ENCODE measurements at regions not wholly inside any gene's neighbourhood (a gene's known extent, or its start where the extent isn't known, plus 50 kb on each side); places are given as distances from the start of the nearest gene placed in this dataset.
"Not testable (repeated sequence)": the region's sequence is repeated elsewhere in the genome, so short reads cannot be mapped to it uniquely, and the experiment has no call there.

DNA sequence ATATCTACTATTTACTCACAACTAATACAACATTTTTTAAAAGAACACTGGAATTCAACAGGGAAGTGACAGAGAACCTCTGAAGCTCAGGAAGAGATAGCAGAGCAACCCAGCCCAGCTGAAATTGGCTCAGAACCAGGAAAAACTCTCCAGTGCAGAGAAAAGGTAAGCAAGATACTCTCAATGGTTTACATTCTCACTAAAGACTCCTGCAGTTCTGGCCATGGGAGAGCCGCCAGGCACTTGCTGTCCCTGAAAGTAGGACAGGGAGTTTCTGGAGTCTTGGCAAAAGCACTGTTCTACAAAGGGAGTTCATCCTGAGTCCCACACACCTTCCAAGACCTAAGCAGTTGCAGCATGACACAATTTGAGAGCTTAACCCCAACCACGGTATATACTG, 330.8 kb downstream of the TRIM36 start:
- DNase-seq (ENCODE audit: low read depth in 2 of 3, low spot score in 2 of 3), result no peak

DNA sequence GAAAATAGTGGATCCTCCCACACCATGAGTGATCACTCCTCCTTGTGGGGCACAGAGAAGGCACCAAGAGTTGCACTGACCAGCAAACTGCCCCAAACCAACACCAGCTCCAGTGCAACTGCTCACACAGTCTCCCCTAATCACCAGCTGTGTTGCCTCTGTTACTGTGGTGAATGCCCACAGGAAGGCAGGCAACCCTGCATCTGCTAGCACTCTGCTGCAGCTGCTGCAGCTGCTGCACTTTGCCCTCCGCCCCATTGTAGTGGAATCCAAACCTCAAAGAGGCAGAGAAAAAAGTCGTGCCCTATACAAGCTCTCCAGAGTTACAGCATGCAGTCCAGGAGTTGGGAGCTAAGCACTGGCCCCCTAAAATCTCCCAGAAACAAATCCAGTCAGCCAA, 339.6 kb downstream of the TRIM36 start:
- DNase-seq (ENCODE audit: low read depth in 2 of 3, low spot score in 2 of 3), result no peak

DNA sequence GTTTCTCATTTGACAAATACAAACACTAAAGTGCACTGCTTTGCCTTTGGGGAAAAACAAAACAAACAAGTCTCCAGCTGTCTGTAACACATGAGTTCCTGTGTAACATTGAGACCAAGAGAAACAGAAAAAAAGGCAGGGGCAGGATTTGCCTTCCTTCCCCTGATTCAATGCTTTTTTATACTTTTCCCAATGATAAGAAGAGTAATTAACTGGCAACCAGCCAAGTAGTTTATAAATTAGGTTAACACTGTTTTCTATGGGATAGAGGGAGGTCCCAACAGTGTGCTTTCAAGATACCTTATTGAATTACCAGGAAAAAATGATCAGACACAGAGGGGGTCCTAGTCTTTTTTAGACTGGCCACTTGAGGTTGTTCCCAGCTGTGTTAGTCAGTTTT, 346.8 kb downstream of the TRIM36 start:
- DNase-seq (ENCODE audit: low read depth in 2 of 3, low spot score in 2 of 3), result no peak

DNA sequence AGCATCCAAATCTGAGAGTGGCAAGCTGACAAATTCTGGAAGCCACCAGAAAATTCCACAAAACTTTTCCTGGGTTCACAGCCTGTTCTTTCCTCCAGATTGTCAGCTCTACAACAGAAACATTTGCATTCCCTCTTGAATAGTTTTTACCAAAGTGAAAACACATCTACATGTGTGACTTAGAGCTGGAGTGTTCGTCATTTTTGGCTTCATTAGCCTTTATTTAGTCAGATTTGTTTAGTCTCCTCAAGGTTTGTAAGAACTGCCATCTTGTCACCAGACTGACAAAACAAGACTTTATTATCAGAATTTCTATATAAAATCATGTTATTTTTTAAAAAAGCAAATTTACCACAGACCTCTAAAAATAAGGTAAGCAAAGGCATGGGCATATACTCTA, 347.3 kb downstream of the TRIM36 start:
- no peak for DNase-seq (ENCODE audit: low read depth in 2 of 3, low spot score in 2 of 3)

DNA sequence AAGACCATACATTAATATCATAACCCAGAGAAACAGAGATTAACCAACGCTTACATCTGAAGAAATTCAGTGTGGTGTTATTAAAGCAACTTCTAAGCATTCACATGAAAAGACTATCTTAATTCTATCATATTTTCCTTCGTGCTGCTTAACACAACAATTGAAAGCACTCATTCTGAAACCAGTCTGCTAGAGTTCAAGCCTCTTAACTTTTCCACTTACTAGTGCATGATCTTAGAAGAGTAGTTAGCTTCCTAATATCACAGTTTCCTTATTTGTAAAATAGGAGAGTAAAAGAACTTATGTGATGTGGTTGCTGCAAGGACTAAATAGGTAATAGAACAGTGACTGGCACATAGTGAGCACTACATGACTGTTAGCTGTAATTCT, 379.3 kb downstream of the TRIM36 start:
- DNase-seq (ENCODE audit: low read depth in 2 of 3, low spot score in 2 of 3), result no peak

DNA sequence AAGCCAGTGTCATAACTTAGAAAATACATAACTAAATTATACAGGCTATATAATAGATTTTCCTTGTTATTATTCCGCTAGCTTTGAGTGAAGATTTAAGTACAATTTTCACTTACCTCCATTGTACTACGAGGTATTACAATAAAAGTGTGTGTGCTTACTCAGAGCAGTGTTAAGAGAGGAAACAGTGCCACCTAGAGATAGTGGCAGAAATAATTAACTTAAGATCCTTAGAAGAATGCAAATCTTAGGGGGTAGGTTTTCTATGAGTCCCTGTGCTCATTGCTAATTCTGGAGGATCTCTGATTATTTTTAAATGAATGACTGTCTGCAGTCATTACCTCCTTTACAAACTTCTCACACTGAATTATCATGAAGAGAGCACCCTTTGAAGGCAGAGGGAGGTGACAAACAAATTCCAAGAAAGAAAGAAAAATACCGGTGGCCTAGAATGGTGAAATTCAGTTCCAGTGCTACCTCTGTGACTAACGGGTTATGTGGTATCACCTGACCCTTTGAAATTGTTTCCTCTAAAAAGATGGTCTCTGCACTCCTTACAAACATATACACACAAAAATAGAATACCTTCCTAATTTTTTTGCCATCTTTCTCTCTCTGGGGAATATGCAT, 379.8 kb downstream of the TRIM36 start:
- no peak for DNase-seq (ENCODE audit: low read depth in 2 of 3, low spot score in 2 of 3)

DNA sequence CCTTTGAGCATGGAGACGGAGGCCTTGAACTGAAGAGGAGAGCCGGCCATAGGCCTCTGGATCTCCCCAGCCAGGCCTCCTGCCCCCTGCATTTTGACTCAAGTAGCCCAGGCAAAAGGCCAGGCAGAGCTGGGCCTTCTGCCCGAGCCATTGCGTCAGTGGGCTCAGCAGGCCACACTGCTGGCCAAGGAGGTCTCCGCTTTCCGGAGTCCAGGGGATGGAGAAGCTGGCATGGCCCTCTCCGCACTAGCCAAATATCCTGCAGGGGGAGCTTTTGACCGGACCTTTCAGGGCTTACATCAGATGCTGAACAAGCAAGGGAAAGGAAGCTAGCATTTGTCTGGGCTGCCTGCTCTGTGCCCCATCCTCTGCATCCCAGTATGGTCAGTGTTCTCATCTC, 386.8 kb downstream of the TRIM36 start:
- no peak for DNase-seq (ENCODE audit: low read depth in 2 of 3, low spot score in 2 of 3)

DNA sequence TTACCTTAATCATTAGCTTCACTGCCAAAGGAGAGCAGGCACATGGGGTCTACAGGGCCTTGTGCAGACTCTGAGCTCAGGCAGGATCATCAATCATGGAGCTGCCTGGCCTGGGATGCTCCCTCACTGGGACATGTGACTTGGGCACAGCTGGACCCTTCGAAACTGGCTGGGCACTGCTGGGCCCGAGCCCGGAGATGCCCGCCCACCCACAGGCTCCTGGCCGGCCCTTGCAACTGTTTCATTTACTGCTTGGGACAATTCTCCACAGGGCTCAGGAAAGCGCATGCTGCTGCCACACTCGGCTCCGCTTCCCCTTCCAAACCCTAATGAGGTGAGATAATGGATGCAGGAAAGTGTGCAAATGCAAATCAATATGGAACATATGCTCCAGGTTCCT, 387.5 kb downstream of the TRIM36 start:
- DNase-seq (ENCODE audit: low read depth in 2 of 3, low spot score in 2 of 3), result no peak

DNA sequence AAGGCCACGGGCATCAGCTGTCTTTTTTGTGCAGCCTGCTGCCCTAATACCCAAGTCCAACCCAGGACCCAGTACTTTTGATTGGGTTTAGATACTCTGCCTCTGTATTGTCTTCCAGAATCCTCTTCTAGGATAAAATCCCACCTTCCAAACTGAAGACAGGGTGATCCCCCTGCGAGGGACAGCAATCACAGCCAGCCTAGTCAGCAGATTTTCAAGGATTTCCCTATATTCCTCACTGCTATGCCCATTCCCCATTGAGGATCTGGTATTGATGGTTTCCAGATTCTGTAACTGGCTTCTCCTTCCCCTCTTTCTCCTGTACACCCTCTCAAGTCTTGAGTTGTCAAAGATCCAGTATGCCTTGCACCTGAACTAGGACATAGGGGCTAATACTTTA, 389.4 kb downstream of the TRIM36 start:
- DNase-seq (ENCODE audit: low read depth in 2 of 3, low spot score in 2 of 3), result no peak

DNA sequence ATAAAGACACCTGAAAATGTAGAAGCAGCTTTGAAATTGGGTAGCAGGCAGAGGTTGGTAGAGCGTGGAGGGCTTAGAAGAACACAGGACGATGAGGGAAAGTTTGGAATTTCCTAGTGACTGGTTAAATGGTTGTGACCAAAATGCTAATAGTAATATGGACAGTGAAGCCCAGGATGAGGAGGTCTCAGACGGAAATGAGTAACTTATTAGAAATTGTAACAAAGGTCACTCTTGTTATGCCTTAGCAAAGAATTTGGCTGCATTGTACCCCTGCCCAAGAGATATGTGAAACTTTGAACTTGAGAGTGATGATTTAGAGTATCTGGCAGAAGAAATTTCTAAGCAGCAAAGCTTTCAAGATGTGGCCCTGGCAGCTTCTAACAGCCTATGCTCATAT, 382.5 kb downstream of the KCNN2 start:
- no peak for DNase-seq (ENCODE audit: low read depth in 2 of 3, low spot score in 2 of 3)

DNA sequence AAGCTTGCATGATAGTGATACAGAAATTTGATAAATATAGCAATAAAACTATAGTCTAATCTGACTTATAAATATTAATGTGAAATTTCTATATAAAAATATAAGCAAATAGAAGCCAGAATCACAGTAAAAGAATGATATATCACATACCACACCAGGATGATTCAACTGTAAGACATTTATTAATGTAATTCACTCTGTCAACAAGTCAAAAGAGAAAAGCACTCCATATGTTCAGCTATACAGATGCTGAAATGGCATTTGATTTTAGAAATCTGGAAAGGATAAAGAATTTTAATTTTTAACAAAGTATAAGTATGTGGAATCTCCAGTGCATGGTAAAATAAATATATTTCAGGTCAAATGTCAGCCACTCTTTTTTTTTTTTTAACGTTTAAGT, 372.4 kb downstream of the KCNN2 start:
- no peak for DNase-seq (ENCODE audit: low read depth in 2 of 3, low spot score in 2 of 3)

DNA sequence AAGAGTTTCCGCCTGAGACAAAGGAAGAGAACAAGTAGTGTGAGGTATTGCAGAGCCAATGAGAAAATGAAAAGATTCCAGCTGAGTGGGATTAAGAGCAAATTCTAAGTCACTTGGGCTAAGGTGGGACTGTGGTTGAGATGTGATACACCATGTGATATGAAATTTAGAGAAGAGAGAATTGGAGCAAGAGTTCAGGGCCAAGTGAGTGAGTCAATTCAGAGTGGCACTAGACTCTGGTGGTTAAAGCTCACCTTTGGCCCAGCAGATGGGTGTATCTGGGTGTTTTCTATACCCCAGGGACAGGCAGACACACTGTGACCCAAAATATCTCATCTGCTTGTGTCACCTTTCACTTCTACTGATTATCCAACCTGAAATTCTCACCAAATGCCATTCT, 368.1 kb downstream of the KCNN2 start:
- no peak for DNase-seq (ENCODE audit: low read depth in 2 of 3, low spot score in 2 of 3)

DNA sequence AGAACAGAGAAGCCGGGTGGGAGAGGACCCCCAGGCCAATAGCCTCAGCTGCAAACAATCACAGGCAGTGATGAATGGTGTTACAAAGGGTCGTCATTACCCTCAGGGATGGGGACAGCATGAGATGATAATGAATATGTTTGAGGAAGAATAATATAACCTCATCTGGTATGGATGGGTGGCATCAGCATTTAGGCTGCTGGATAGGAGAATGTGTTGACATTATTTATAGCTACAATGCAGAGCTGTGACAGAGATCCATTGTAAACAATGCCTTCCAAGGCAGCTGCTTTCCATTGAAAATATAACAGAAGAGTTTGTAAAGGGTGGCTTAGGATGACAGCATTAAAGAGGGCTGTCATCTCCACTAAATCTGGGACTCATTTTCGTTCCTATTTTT, 365.5 kb downstream of the KCNN2 start:
- DNase-seq (ENCODE audit: low read depth in 2 of 3, low spot score in 2 of 3), result no peak

DNA sequence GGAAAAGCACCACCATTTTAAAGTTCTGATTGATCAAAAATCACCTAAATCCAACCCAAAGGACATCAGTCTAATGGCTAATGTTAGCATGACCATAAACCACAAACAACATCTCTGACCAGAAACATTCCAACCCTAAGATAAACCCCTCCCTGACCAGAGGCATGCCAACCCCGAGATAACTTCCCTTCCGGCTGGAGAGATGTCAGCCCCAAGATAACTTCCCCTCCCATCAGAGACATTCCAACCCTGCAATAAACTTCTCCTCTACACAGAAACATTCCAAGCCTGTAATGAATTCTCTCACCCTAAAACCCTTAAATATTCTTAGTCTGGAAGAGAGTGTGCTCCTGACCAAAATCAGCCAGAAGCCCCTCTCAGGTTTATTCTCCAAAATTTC, 364.3 kb downstream of the KCNN2 start:
- no peak for DNase-seq (ENCODE audit: low read depth in 2 of 3, low spot score in 2 of 3)

DNA sequence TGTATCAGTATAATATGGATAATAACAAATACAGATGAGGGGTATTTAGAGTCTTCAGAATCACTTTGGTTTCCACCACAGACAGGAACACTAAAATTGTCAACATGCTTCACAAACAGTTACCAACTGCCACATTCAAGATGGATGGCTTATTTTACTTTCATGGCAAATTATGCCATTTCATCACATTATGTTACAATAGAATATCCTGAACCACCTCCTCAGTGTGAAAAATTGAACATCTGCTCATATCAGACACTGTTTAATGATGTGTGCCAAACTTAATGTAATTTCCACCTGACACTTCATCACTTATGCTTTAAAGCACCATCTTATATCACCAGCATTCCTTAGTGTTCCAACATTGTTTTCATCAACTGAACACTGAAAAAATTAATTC, 357.4 kb downstream of the KCNN2 start:
- no peak for DNase-seq (ENCODE audit: low read depth in 2 of 3, low spot score in 2 of 3)

DNA sequence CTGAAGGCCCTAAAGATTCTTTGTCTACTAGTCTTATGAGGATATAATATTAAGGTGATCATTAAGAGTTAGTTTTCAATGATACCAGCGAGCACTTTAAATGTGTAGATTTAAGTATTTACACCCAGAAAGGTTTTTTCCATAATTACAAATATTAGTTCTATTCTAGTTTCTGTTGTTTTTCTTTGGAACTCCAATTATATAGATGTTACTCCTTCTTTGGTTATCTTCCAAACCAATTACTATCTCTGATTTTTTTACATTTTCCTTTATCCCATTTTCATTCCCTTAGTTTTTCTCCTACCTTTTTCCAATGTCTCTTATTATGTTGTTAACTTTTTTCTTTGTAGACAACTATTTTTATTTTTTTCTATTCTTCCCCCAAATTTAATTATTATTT, 355.1 kb downstream of the KCNN2 start:
- no peak for DNase-seq (ENCODE audit: low read depth in 2 of 3, low spot score in 2 of 3)

DNA sequence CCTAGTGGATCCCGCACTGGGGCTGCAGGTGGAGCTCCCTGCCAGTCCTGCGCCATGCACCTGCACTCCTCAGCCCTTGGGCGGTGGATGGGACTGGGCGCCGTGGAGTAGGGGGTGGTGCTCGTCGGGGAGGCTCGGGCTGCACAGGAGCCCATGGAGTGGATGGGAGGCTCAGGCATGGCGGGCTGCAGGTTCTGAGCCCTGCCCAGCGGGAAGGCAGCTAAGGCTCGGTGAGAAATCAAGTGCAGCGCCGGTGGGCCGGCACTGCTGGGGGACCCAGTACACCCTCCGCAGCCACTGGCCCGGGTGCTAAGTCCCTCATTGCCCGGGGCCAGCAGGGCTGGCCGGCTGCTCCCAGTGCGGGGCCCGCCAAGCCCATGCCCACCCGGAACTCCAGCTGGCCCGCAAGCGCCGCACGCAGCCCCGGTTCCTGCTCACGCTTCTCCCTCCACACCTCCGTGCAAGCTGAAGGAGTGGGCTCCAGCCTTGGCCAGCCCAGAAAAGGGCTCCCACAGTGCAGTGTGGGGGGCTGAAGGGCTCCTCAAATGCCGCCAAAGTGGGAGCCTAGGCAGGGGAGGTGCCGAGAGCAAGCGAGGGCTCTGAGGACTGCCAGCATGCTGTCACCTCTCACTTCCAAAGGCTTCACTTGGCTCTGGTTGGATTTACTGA, 342.5 kb downstream of the KCNN2 start:
- not testable (repeated sequence) for DNase-seq (ENCODE audit: low read depth in 2 of 3, low spot score in 2 of 3)

DNA sequence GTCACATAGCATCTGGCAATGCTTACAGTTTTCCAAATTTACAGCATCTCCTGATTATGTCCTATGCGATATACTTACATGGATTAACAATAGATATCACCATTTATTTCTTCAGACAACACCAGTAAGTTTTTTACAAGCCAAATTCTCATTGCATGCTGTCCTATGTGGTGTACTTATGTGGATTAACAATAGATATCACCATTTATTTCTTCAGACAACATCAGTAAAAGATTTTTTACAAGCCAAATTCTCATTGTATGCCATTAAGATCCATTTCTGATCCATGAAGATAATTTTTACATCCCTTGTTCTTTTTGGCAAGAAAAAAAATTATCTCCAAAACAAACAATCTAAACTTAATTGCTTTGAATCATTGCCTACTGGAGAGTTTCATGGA, 340.9 kb downstream of the KCNN2 start:
- no peak for DNase-seq (ENCODE audit: low read depth in 2 of 3, low spot score in 2 of 3)

DNA sequence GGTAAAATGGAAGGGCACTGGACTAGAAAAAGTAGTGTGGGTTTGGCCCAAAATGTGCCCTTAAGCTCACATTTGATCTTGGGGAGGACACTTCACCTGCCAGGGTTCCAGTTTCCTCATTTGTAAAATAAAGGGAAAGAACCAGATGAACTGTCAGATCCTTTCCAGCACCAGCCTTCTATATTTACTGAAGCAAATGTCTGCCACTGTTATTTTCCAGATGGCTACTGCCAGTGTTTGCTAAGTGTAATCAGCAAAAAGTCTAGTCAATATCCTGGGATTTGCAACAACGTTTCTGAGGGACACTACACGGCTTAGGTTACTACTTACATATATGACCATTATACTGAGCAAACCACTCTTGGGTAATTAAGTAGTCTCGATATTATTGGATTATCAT, 340.3 kb downstream of the KCNN2 start:
- no peak for DNase-seq (ENCODE audit: low read depth in 2 of 3, low spot score in 2 of 3)

DNA sequence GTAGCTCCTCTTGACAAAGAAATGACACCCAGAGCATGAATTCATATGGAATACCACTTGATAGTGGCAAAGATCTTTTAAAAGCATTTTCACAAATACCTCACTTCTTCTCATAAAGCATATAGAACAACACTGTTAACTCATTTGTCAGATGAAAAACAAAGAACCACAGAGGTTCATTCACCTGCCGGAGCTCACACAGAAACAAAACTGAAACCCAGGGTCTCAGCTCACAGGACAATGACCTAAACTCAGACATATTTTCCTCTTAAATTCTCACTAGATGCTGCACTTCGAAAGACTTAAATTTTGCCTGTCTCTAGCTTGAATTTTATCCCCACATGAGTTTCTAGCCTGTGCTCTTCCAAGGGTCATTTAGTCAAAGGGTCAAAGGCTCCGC, 339.0 kb downstream of the KCNN2 start:
- no peak for DNase-seq (ENCODE audit: low read depth in 2 of 3, low spot score in 2 of 3)

DNA sequence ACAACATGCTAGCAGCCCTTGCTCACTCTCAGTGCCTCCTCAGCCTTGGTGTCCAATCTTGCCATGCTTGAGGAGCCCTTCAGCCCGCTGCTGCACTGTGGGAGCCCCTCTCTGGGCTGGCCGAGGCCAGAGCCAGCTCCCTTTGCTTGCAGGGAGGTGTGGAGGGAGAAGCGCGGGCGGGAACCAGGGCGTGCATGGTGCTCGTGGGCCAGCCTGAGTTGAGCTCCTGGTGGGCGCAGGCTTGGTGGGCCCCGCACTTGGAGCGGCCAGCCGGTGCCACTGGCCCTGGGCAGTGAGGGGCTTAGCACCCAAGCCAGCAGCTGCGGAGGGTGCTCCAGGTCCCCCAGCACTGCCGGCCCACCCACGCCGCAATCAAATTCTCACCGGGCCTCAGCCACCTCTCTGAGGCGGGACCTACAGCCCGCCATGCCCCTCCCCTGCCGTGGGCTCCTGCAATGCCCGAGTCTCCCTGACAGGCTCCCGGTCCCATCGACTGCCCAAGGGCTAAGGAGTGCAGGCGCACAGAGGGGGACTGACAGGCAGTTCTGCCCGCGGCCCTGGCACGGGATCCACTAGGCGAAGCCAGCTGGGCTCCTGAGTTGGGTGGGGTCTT, 333.5 kb downstream of the KCNN2 start:
- no peak for DNase-seq (ENCODE audit: low read depth in 2 of 3, low spot score in 2 of 3)

DNA sequence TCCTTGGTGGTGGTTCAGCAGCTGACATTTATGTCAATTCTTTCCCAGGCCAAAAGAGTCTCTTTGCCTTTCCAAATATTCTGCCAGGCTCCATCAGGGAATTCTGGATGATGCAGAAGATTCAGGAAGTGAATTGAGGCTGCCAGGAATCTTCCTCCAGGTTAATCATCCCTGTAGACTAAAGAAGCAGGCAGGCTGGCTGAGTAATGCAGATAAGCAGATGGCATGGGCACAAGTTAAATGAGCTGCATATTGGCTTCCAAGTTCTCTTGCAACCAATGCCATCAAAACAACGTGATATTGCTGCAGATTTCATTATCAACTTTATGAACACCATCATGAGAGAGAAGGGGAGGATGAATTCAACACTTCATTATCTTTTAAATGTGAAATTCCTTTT, 324.5 kb downstream of the KCNN2 start:
- no peak for DNase-seq (ENCODE audit: low read depth in 2 of 3, low spot score in 2 of 3)

DNA sequence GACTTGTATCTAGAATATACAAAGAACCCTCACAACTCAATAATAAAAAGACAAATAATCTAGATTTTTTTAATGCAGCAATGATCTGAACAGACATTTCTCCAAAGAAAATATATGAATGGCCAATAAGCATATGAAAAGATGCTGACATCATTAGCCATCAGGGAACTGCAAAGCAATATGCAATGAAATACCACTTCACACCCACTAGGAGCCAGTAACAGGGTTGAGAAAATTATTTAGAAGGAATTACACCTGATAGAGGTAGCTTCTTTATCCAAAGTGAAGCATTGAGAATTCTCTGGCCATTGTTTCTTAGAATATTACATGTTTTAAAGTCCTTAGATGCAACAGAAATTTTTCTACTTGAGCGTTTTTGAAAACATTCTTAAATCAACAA, 316.9 kb downstream of the KCNN2 start:
- no peak for DNase-seq (ENCODE audit: low read depth in 2 of 3, low spot score in 2 of 3)
